PFSK-1 (cell line): ENCODE measurements at regions not wholly inside any gene's neighbourhood (a gene's known extent, or its start where the extent isn't known, plus 50 kb on each side); places are given as distances from the start of the nearest gene placed in this dataset.

Experiments
- FOXP2 ChIP-seq: optimal IDR thresholded peaks from 2 replicates; pipeline ENCODE3; 2011; ENCODE audit warnings: borderline replicate concordance, control low read depth, inconsistent platforms; ENCODE audit not compliant: insufficient read depth; ENCODE audit errors: extremely low read length, extremely low read depth
- POLR2AphosphoS5 ChIP-seq: IDR thresholded peaks from 2 replicates; pipeline ENCODE4 v1.6.1; 2012; ENCODE audit warnings: low read depth, mild to moderate bottlenecking, control low read depth, low read length, moderate library complexity
- SIN3A ChIP-seq: IDR thresholded peaks from 2 replicates; pipeline ENCODE4 v1.6.1; 2012; ENCODE audit warnings: mild to moderate bottlenecking, low read length, moderate library complexity, borderline replicate concordance; ENCODE audit not compliant: insufficient read depth
- TAF1 ChIP-seq: IDR thresholded peaks from 2 replicates; pipeline ENCODE4 v1.6.1; 2012; ENCODE audit warnings: low read length, control low read depth, borderline replicate concordance; ENCODE audit not compliant: insufficient read depth
- TF ChIP-seq, protein P1 (sequence below), 2 experiments: IDR thresholded peaks; 2 replicates each; pipeline versions ENCODE4 v1.6.1 to v1.8.0; 2011 to 2012; ENCODE audit warnings: low read depth in 2 of 2, low read length in 2 of 2, control low read depth in 1 of 2, inconsistent platforms in 1 of 2, mild to moderate bottlenecking in 1 of 2, moderate library complexity in 1 of 2; ENCODE audit not compliant: insufficient read depth in 1 of 2

DNA sequence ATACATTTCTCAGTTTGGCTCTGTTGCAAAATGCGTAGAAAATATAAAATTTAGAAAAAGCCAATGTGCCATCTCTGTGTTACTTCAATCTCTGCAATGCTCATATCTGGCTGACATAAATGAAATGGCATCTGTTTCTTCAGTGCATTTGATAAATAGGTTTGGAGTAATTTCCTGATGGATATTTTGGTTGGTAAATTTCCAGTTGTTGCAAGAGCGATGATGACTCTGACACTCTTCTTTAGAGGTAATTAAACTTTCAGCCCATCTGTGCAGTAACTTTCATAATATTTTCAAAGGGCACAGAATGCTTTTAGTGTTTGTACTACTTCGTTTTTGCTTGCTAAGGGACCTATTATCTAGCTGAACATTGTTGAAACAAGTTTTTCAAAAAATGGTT is 1286.4 kb downstream of the PCDH9 start:
- TF ChIP-seq SIN3A = no peak
- no peak for TF ChIP-seq POLR2AphosphoS5
- no peak for TF ChIP-seq TAF1
- TF ChIP-seq FOXP2 = no peak
- TF ChIP-seq, protein P1, sequence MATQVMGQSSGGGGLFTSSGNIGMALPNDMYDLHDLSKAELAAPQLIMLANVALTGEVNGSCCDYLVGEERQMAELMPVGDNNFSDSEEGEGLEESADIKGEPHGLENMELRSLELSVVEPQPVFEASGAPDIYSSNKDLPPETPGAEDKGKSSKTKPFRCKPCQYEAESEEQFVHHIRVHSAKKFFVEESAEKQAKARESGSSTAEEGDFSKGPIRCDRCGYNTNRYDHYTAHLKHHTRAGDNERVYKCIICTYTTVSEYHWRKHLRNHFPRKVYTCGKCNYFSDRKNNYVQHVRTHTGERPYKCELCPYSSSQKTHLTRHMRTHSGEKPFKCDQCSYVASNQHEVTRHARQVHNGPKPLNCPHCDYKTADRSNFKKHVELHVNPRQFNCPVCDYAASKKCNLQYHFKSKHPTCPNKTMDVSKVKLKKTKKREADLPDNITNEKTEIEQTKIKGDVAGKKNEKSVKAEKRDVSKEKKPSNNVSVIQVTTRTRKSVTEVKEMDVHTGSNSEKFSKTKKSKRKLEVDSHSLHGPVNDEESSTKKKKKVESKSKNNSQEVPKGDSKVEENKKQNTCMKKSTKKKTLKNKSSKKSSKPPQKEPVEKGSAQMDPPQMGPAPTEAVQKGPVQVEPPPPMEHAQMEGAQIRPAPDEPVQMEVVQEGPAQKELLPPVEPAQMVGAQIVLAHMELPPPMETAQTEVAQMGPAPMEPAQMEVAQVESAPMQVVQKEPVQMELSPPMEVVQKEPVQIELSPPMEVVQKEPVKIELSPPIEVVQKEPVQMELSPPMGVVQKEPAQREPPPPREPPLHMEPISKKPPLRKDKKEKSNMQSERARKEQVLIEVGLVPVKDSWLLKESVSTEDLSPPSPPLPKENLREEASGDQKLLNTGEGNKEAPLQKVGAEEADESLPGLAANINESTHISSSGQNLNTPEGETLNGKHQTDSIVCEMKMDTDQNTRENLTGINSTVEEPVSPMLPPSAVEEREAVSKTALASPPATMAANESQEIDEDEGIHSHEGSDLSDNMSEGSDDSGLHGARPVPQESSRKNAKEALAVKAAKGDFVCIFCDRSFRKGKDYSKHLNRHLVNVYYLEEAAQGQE (IDR thresholded peaks at IDR 0.05; ENCODE audit: insufficient read depth in 1 of 2, low read depth in 2 of 2, low read length in 2 of 2) = no peak

DNA sequence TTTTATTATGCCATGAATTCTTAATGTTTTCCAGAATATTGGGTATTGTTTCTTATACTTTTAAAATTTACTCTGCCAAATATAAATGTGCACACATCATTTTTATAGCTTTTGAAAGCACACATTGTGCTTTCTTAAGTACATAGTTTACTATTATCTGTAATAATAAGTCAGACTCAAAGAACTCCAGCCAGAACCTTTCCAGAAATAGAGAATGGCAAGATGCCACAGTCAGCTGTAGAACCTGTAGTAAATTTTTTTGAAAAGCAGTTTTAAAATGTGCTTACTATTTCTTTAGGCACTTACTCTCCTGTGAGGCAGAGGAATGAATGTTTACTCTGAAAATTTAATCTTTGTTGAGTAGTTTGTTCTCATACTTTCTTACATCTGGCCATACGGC is 1287.1 kb downstream of the PCDH9 start:
- TF ChIP-seq TAF1 (no peak), POLR2AphosphoS5 (no peak), SIN3A (no peak), FOXP2 (no peak)
- TF ChIP-seq, protein P1 (IDR thresholded peaks at IDR 0.05; ENCODE audit: insufficient read depth in 1 of 2, low read depth in 2 of 2, low read length in 2 of 2) = no peak

DNA sequence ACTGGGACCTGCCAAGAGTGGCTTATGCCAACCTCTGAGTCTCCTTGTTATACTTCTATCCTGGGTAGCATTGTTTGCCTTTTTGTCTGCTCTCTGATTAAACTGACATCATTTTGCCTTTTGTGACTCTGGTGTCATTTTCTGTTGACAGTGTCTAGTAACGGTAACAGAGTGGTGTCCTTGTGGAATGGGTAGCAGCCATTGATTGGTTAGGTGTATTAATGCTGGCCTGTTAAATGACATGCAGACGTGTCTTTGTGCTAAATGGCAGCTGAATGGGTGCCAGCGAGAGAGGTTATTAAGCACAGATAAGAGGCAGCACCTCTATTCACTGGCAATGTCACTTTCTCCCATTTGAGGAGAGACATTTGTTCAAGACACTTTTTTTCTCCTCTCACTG is 1289.4 kb downstream of the PCDH9 start:
- TF ChIP-seq POLR2AphosphoS5 = no peak

DNA sequence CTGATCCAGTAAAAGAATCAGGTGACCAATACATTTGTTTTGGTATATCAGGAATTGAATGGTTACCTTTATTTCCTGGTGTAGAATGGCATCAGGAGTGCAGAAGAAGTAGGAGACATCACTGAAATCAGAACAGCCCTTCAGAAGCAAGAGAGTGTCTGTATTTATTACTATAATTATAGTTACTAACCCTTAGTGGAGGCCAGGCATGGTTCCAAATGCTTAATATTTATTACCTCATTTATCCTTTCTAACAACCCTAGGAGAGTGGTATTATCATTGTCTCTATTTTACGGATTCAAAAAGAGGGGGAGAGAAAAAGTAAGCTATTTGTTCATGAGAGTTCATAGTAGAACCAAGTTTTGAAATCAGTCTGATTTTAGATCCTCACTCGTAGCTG is 1292.9 kb downstream of the PCDH9 start:
- TF ChIP-seq, protein P1 (IDR thresholded peaks at IDR 0.05; ENCODE audit: insufficient read depth in 1 of 2, low read depth in 2 of 2, low read length in 2 of 2) = no peak
- TF ChIP-seq TAF1 = no peak

- TF ChIP-seq, protein P1 (IDR thresholded peaks at IDR 0.05; ENCODE audit: insufficient read depth in 1 of 2, low read depth in 2 of 2, low read length in 2 of 2) = no peak
- no peak for TF ChIP-seq TAF1
- TF ChIP-seq SIN3A = no peak
- no peak for TF ChIP-seq POLR2AphosphoS5
- TF ChIP-seq FOXP2 = no peak
Measured at GRCh38 chr13:65936249-65936648, 1293.9 kb downstream of the PCDH9 start.
